ENCODE measurements at regions not wholly inside any gene's neighbourhood (a gene's known extent, or its start where the extent isn't known, plus 50 kb on each side); places are given as distances from the start of the nearest gene placed in this dataset.

GRCh38 chr2:15829091-15829801 is 111.1 kb upstream of the MYCN start:
- H3K4me3 Mint-ChIP-seq (ENCODE audit: low read depth, unreplicated experiment), result no peak overlapping the region
- no TSS peak for BruUV-seq (replicated peaks)
- DNase-seq, result no peak
- intact Hi-C loops (cut with micrococcal nuclease; ENCODE audit: unreplicated experiment), result no loop called here
- no peaks in the 10 kb centered on the region for H3K4me1 Mint-ChIP-seq (ENCODE audit: low read depth, unreplicated experiment)
- CTCF ChIA-PET, result no interaction called here
- H3K36me3 Mint-ChIP-seq (ENCODE audit: insufficient read depth, unreplicated experiment), result no peaks in the 10 kb centered on the region
- H3K27ac Mint-ChIP-seq (ENCODE audit: unreplicated experiment), result no peak overlapping the region
- no peaks in the 10 kb centered on the region for H3K9me3 Mint-ChIP-seq (ENCODE audit: low read depth, unreplicated experiment)
- H3K27me3 Mint-ChIP-seq (ENCODE audit: unreplicated experiment), result peaks cover 12% of the 10 kb centered on the region
- no peak for TF ChIP-seq CTCF (IDR thresholded peaks at IDR 0.05; ENCODE audit: unreplicated experiment)

- no peak overlapping the region for H3K4me3 Mint-ChIP-seq (ENCODE audit: low read depth, unreplicated experiment)
- CTCF ChIA-PET, result no interaction called here
- no peaks in the 10 kb centered on the region for H3K9me3 Mint-ChIP-seq (ENCODE audit: low read depth, unreplicated experiment)
- no peak overlapping the region for H3K27ac Mint-ChIP-seq (ENCODE audit: unreplicated experiment)
- no peaks in the 10 kb centered on the region for H3K36me3 Mint-ChIP-seq (ENCODE audit: insufficient read depth, unreplicated experiment)
- H3K27me3 Mint-ChIP-seq (ENCODE audit: unreplicated experiment), result peaks cover 14% of the 10 kb centered on the region
- no peaks in the 10 kb centered on the region for H3K4me1 Mint-ChIP-seq (ENCODE audit: low read depth, unreplicated experiment)
- no TSS peak for BruUV-seq (replicated peaks)
- DNase-seq, result no peak
- intact Hi-C loops (cut with micrococcal nuclease; ENCODE audit: unreplicated experiment), result no loop called here
- TF ChIP-seq CTCF (IDR thresholded peaks at IDR 0.05; ENCODE audit: unreplicated experiment), result no peak
Observed at GRCh38 chr2:15829985-15830384, 110.4 kb upstream of the MYCN start.

DNA sequence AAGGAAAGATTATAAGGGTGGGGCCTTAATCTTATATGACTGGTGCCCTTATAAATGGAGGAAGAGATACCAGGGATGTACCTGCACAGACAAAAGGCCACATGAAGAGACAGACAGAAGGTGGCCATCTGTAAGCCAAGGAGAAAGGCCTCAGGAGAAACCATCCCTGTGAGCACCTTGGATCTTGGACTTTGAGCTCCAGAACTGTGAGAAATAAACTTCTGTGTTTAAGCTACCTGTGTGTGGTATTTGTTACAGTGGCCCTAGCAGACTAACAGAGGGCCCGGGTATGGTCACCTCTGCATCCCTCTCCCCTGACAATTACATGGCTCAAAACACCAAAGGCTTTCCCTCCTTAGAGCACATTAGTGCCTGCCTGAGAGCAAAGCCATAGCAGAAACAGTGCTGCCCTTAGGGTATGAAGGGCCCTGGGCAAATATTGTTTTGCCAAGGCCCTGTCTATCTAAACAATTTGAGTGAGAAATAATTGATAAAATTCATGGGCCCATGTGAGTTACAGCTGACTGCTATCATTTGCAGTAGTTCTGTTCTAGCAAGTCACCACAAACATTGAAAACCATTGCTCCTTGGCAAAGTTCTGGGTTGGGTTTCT is 109.3 kb upstream of the MYCN start:
- no peak for DNase-seq
- H3K4me3 Mint-ChIP-seq (ENCODE audit: low read depth, unreplicated experiment), result no peak overlapping the region
- peaks cover 16% of the 10 kb centered on the region for H3K27me3 Mint-ChIP-seq (ENCODE audit: unreplicated experiment)
- no peak overlapping the region for H3K27ac Mint-ChIP-seq (ENCODE audit: unreplicated experiment)
- no peak for TF ChIP-seq CTCF (IDR thresholded peaks at IDR 0.05; ENCODE audit: unreplicated experiment)
- intact Hi-C loops (cut with micrococcal nuclease; ENCODE audit: unreplicated experiment), result no loop called here
- H3K4me1 Mint-ChIP-seq (ENCODE audit: low read depth, unreplicated experiment), result no peaks in the 10 kb centered on the region
- H3K36me3 Mint-ChIP-seq (ENCODE audit: insufficient read depth, unreplicated experiment), result no peaks in the 10 kb centered on the region
- CTCF ChIA-PET, result no interaction called here
- H3K9me3 Mint-ChIP-seq (ENCODE audit: low read depth, unreplicated experiment), result no peaks in the 10 kb centered on the region
- BruUV-seq (replicated peaks), result no TSS peak

GRCh38 chr2:15832030-15832709 is 108.2 kb upstream of the MYCN start:
- BruUV-seq (replicated peaks), result no TSS peak
- intact Hi-C loops (cut with micrococcal nuclease; ENCODE audit: unreplicated experiment), result no loop called here
- CTCF ChIA-PET, result no interaction called here

More at GRCh38 chr2:15832030-15832709, 108.2 kb upstream of the MYCN start:
- H3K27me3 Mint-ChIP-seq (ENCODE audit: unreplicated experiment), result peaks cover 14% of the 10 kb centered on the region
- H3K9me3 Mint-ChIP-seq (ENCODE audit: low read depth, unreplicated experiment), result no peaks in the 10 kb centered on the region
- H3K27ac Mint-ChIP-seq (ENCODE audit: unreplicated experiment), result no peak overlapping the region
- no peak for TF ChIP-seq CTCF (IDR thresholded peaks at IDR 0.05; ENCODE audit: unreplicated experiment)
- H3K4me1 Mint-ChIP-seq (ENCODE audit: low read depth, unreplicated experiment), result no peaks in the 10 kb centered on the region
- no peak overlapping the region for H3K4me3 Mint-ChIP-seq (ENCODE audit: low read depth, unreplicated experiment)
- no peak for DNase-seq
- H3K36me3 Mint-ChIP-seq (ENCODE audit: insufficient read depth, unreplicated experiment), result no peaks in the 10 kb centered on the region

All from Calu3 (cell line).